Cardiac fibroblast (primary cell): ENCODE measurements at regions not wholly inside any gene's neighbourhood (a gene's known extent, or its start where the extent isn't known, plus 50 kb on each side); places are given as distances from the start of the nearest gene placed in this dataset.

Experiments
- DNase-seq, 2 donors: peaks; one replicate each; pipeline versions ENCODE4 v3.0.0 to v3.0.0-alpha.2; 2010; ENCODE audit warnings: low read depth in 2 of 2
- H3K4me3 ChIP-seq, 2 donors: replicated peaks in 1 of 2; 1 replicate in 1 of 2; 2 replicates in 1 of 2; pipeline ENCODE4 v1.5.1; 2011; ENCODE audit warnings: low read depth in 2 of 2, low read length in 2 of 2, mild to moderate bottlenecking in 2 of 2, moderate library complexity in 1 of 2
- CTCF ChIP-seq: IDR thresholded peaks from one replicate; pipeline ENCODE4 v1.5.1; 2011; ENCODE audit warnings: low read depth, mild to moderate bottlenecking, low read length, inconsistent platforms

- no peak for TF ChIP-seq CTCF
- H3K4me3 ChIP-seq, result no peak overlapping the region
- DNase-seq, result no peak
Observed at GRCh38 chr6:168725802-168726201, 284.8 kb downstream of the SMOC2 start.

- TF ChIP-seq CTCF, result no peak
- no peak overlapping the region for H3K4me3 ChIP-seq
- no peak for DNase-seq
Observed at GRCh38 chr6:168724669-168725570, 283.9 kb downstream of the SMOC2 start.

- no peak for DNase-seq
- TF ChIP-seq CTCF, result no peak
- H3K4me3 ChIP-seq, result no peak overlapping the region
Observed at GRCh38 chr6:168724033-168724432, 283.0 kb downstream of the SMOC2 start.

- no peak overlapping the region for H3K4me3 ChIP-seq
- no peak for TF ChIP-seq CTCF
- DNase-seq, result no peak
Observed at GRCh38 chr6:168722397-168722796, 281.4 kb downstream of the SMOC2 start.

GRCh38 chr6:168721571-168721970 is 280.6 kb downstream of the SMOC2 start:
- no peak for DNase-seq
- no peak for TF ChIP-seq CTCF
- no peak overlapping the region for H3K4me3 ChIP-seq

GRCh38 chr6:168719901-168720300 is 278.9 kb downstream of the SMOC2 start:
- no peak for DNase-seq
- TF ChIP-seq CTCF, result no peak
- H3K4me3 ChIP-seq, result no peak overlapping the region
